GM12878 (cell line): ENCODE measurements at regions not wholly inside any gene's neighbourhood (a gene's known extent, or its start where the extent isn't known, plus 50 kb on each side); places are given as distances from the start of the nearest gene placed in this dataset.

Experiments used
- ATAC-seq: fragments of 200-7000 bp; cut with Tn5 transposase; 3 replicates; pipeline ENCODE4 v1.9.1; 2020; ENCODE audit warnings: mild to moderate bottlenecking, moderate library complexity
- BruUV-seq: library from RNA; stranded (reverse); fragments of 400-500 nt; replicated peaks from 2 replicates; lab custom pipeline; 2021; lab: Mats Ljungman, UMichigan
- CTCF ChIA-PET: fragments of 300-600 bp; sonication (Branson Sonifier 250); formaldehyde crosslinking; extraction: SDS; loops from one replicate; lab custom pipeline; 2021; ENCODE audit warnings: inconsistent platforms; lab: Yijun Ruan, JAX
- POLR2A ChIA-PET: fragments of 350-600 bp; formaldehyde crosslinking; extraction: SDS; loops from one replicate; lab custom pipeline; 2021; ENCODE audit warnings: inconsistent platforms; lab: Charles Lee
- RAD21 ChIA-PET: fragments of 300-600 bp; sonication (Branson Sonifier 250); formaldehyde crosslinking; loops from one replicate; lab custom pipeline; 2023; ENCODE audit warnings: antibody characterized with exemption; ENCODE audit not compliant: unreplicated experiment; lab: Charles Lee
- SMC1A ChIA-PET: fragments of 300-600 bp; sonication (Branson Sonifier 250); formaldehyde crosslinking; loops from one replicate; lab custom pipeline; 2023; ENCODE audit not compliant: unreplicated experiment, uncharacterized antibody; lab: Charles Lee
- DNase-seq: peaks from one replicate; pipeline ENCODE4 v3.0.0-alpha.2; 2011; ENCODE audit warnings: low read depth, low spot score
- FAIRE-seq: peaks from 3 replicates; lab custom pipeline; 2011; peaks lifted over from hg19 to GRCh38; lab: Jason Lieb, UNC
- H2AFZ ChIP-seq: 2 replicates; pipeline ENCODE4 v1.6.0; 2011; ENCODE audit warnings: low read depth, low read length, control low read depth; ENCODE audit not compliant: control insufficient read depth
- H3K27ac ChIP-seq: 2 replicates; pipeline ENCODE4 v1.5.1; 2011; ENCODE audit warnings: control low read depth; ENCODE audit not compliant: control insufficient read depth, insufficient read depth
- H3K27me3 ChIP-seq, 2 experiments: replicated peaks in 1 of 2; 2 replicates each; pipeline versions ENCODE4 v1.6.0 to v1.6.1; 2011; ENCODE audit warnings: low read length in 1 of 2; ENCODE audit not compliant: control insufficient read depth in 2 of 2, insufficient read depth in 2 of 2
- H3K36me3 ChIP-seq, 2 experiments: 2 replicates each; pipeline ENCODE4 v1.5.1; 2011; ENCODE audit warnings: low read length in 1 of 2; ENCODE audit not compliant: control insufficient read depth in 2 of 2, insufficient read depth in 2 of 2
- H3K4me1 ChIP-seq: 2 replicates; pipeline ENCODE4 v1.6.1; 2011; ENCODE audit warnings: mild to moderate bottlenecking, low read length, moderate library complexity, mixed read lengths; ENCODE audit not compliant: control insufficient read depth, insufficient read depth
- H3K4me2 ChIP-seq: 2 replicates; pipeline ENCODE4 v1.6.0; 2011; ENCODE audit warnings: control low read depth; ENCODE audit not compliant: control insufficient read depth, insufficient read depth
- H3K4me3 ChIP-seq: fragments of 200-600 bp; sonication (generic); 2 replicates; pipeline ENCODE4 v1.5.1; 2016
- H3K79me2 ChIP-seq: 2 replicates; pipeline ENCODE4 v1.6.0; 2011; ENCODE audit warnings: low read length; ENCODE audit not compliant: control insufficient read depth, insufficient read depth
- H3K9ac ChIP-seq: 2 replicates; pipeline ENCODE4 v1.8.0; 2011; ENCODE audit warnings: low read length, control low read depth, mixed read lengths; ENCODE audit not compliant: control insufficient read depth, insufficient read depth
- H3K9me3 ChIP-seq: replicated peaks from 3 replicates; pipeline ENCODE4 v1.5.1; 2011; ENCODE audit warnings: mild to moderate bottlenecking, low read length; ENCODE audit not compliant: control insufficient read depth, insufficient read depth
- H4K20me1 ChIP-seq: 2 replicates; pipeline ENCODE4 v1.6.0; 2011; ENCODE audit not compliant: control insufficient read depth, insufficient read depth
- CREB1 ChIP-seq: IDR thresholded peaks from 2 replicates; pipeline ENCODE4 v1.6.1; 2012; ENCODE audit warnings: low read depth, mild to moderate bottlenecking, inconsistent platforms
- JUND ChIP-seq: IDR thresholded peaks from 2 replicates; pipeline ENCODE4 v1.6.1; 2012; ENCODE audit warnings: low read depth, mild to moderate bottlenecking, low read length, improper control_type of control experiment, moderate library complexity
- NR2C2 ChIP-seq: IDR thresholded peaks from 2 replicates; pipeline ENCODE4 v1.6.1; 2011; ENCODE audit warnings: borderline replicate concordance, low read depth; ENCODE audit not compliant: control insufficient read depth, insufficient read length
- POLR2A ChIP-seq: IDR thresholded peaks from 2 replicates; pipeline ENCODE4 v1.6.1; 2011; ENCODE audit warnings: low read depth, mild to moderate bottlenecking, low read length
- REST ChIP-seq: IDR thresholded peaks from 2 replicates; pipeline ENCODE4 v1.6.1; 2012; ENCODE audit warnings: mild to moderate bottlenecking, low read depth, low read length
- YBX1 ChIP-seq: fragments of 450-650 bp; IDR thresholded peaks from 2 replicates; pipeline ENCODE4 v1.6.1; 2016; ENCODE audit warnings: antibody characterized with exemption
- WGBS: methylation state at CpG from one replicate; pipeline ENCODE4 v1.1.6; 2016; ENCODE audit warnings: low lambda C conversion rate; ENCODE audit not compliant: insufficient replicate concordance, insufficient coverage; ENCODE audit errors: missing lambda C conversion rate; 5-methylcytosine and 5-hydroxymethylcytosine counted together
- in situ Hi-C: fragments of 300-500 bp; cut with MboI; formaldehyde crosslinking; loops from 9 replicates; pipeline ENCODE4 v1.14.3; 2018; ENCODE audit warnings: mixed read lengths
- intact Hi-C: fragments of 100-400 bp; cut with micrococcal nuclease; formaldehyde crosslinking; loops from one replicate; pipeline ENCODE4 v1.14.2; 2022; ENCODE audit not compliant: unreplicated experiment

GRCh38 chr7:136180984-136181383 is 203.8 kb upstream of the MTPN start (continued):
- TF ChIP-seq CREB1: no peak
- TF ChIP-seq YBX1: no peak
- TF ChIP-seq REST: no peak

- no peak for DNase-seq
- POLR2A ChIA-PET: no interaction called here
- TF ChIP-seq NR2C2 (no peak), JUND (no peak), POLR2A (no peak)
- H4K20me1 ChIP-seq: no peaks in the 10 kb centered on the region
- SMC1A ChIA-PET: interaction anchor here (0.6 kb wide), 1 partner anchor 214 kb away, joined by 3 read pairs; no protein-coding TSS in a partner anchor
- H3K9ac ChIP-seq: no peak overlapping the region
- FAIRE-seq: no peak
- H2AFZ ChIP-seq: no peak overlapping the region
- H3K4me2 ChIP-seq: no peak overlapping the region
- ATAC-seq: no peak
- H3K36me3 ChIP-seq: no peaks in the 10 kb centered on the region
- H3K79me2 ChIP-seq: no peaks in the 10 kb centered on the region
- H3K4me1 ChIP-seq: no peaks in the 10 kb centered on the region
- H3K4me3 ChIP-seq: no peak overlapping the region
- RAD21 ChIA-PET: no interaction called here
- 22% methylated on average over 5 of the region's 5 CpGs for WGBS
- intact Hi-C loops (no loop called here), in situ Hi-C loops (no loop called here)
- no peaks in the 10 kb centered on the region for H3K9me3 ChIP-seq
- BruUV-seq: no TSS peak
- H3K27ac ChIP-seq: no peak overlapping the region
- CTCF ChIA-PET: no interaction called here
- H3K27me3 ChIP-seq: no peaks in the 10 kb centered on the region
Observed at GRCh38 chr7:136179851-136180721, 202.9 kb upstream of the MTPN start.
